Esophagus muscularis mucosa (tissue), 4 donors: ENCODE measurements at regions not wholly inside any gene's neighbourhood (a gene's known extent, or its start where the extent isn't known, plus 50 kb on each side); places are given as distances from the start of the nearest gene placed in this dataset.
"Not testable (repeated sequence)": the region's sequence is repeated elsewhere in the genome, so short reads cannot be mapped to it uniquely, and the experiment has no call there.

Experiments
- DNase-seq: peaks from one replicate; pipeline ENCODE4 v3.0.0-alpha.2; 2017; ENCODE audit errors: extremely low spot score
- H3K27ac ChIP-seq, 4 donors: fragments of 200-600 bp; sonication (generic); replicated peaks in 1 of 4; 1 replicate in 3 of 4; 2 replicates in 1 of 4; pipeline ENCODE4 v1.5.1; 2016 to 2019; ENCODE audit warnings: mild to moderate bottlenecking in 1 of 4
- H3K27me3 ChIP-seq, 4 donors: fragments of 200-600 bp; sonication (generic); one replicate each; pipeline versions ENCODE4 v1.5.1 to v1.6.0; 2016 to 2019
- H3K36me3 ChIP-seq, 4 donors: fragments of 200-600 bp; sonication (generic); one replicate each; pipeline ENCODE4 v1.5.1; 2016 to 2019
- H3K4me1 ChIP-seq, 4 donors: fragments of 200-600 bp; sonication (generic); one replicate each; pipeline ENCODE4 v1.5.1; 2016 to 2019
- H3K4me3 ChIP-seq, 4 donors: fragments of 200-600 bp; sonication (generic); 1 replicate in 2 of 4; 2 replicates in 2 of 4; pipeline ENCODE4 v1.5.1; 2016 to 2019; ENCODE audit warnings: mild to moderate bottlenecking in 4 of 4, moderate library complexity in 1 of 4
- H3K9me3 ChIP-seq, 4 donors: fragments of 200-600 bp; sonication (generic); 1 replicate in 3 of 4; 2 replicates in 1 of 4; pipeline ENCODE4 v1.5.1; 2016 to 2019
- CTCF ChIP-seq, 3 experiments: fragments of 200-600 bp in 2 of 3; fragments of 450-650 bp in 1 of 3; sonication (generic) in 2 of 3; IDR thresholded peaks; one replicate each; pipeline ENCODE4 v1.5.1; 2017 to 2019; ENCODE audit warnings: antibody characterized with exemption in 3 of 3, mild to moderate bottlenecking in 2 of 3, moderate library complexity in 1 of 3
- EP300 ChIP-seq: sonication (generic); formaldehyde crosslinking; IDR thresholded peaks from one replicate; pipeline ENCODE4 v1.6.1; 2017; ENCODE audit warnings: antibody characterized with exemption
- POLR2A ChIP-seq: fragments of 450-650 bp; IDR thresholded peaks from one replicate; pipeline ENCODE4 v1.6.1; 2017; ENCODE audit warnings: antibody characterized with exemption, moderate library complexity, mild to moderate bottlenecking, low read depth
- POLR2AphosphoS5 ChIP-seq, 2 donors: sonication (generic); formaldehyde crosslinking; IDR thresholded peaks; one replicate each; pipeline ENCODE4 v1.6.1; 2017; ENCODE audit warnings: antibody characterized with exemption in 2 of 2
- WGBS: methylation state at CpG from one replicate; pipeline ENCODE4 v1.1.5; 2018; 5-methylcytosine and 5-hydroxymethylcytosine counted together
- intact Hi-C: fragments of 100-400 bp; cut with DNase I; formaldehyde crosslinking; loops from one replicate; pipeline ENCODE4 v1.15.1; 2023

- H3K4me1 ChIP-seq, result no peaks in the 10 kb centered on the region
- intact Hi-C loops, result no loop called here
- TF ChIP-seq POLR2AphosphoS5 (IDR thresholded peaks at IDR 0.05), result no peak
- TF ChIP-seq POLR2A, result no peak
- no peak for TF ChIP-seq EP300
- TF ChIP-seq CTCF (IDR thresholded peaks at IDR 0.05), result no peak
- no peaks in the 10 kb centered on the region for H3K36me3 ChIP-seq
- no peaks in the 10 kb centered on the region for H3K27me3 ChIP-seq
- 57% methylated on average over 5 of the region's 5 CpGs for WGBS
- DNase-seq, result no peak
- H3K9me3 ChIP-seq, result no peaks in the 10 kb centered on the region
- H3K4me3 ChIP-seq, result no peak overlapping the region
- H3K27ac ChIP-seq, result no peak overlapping the region
Observed at GRCh38 chr6:8845690-8846089, 410.3 kb upstream of the SLC35B3 start.

DNA sequence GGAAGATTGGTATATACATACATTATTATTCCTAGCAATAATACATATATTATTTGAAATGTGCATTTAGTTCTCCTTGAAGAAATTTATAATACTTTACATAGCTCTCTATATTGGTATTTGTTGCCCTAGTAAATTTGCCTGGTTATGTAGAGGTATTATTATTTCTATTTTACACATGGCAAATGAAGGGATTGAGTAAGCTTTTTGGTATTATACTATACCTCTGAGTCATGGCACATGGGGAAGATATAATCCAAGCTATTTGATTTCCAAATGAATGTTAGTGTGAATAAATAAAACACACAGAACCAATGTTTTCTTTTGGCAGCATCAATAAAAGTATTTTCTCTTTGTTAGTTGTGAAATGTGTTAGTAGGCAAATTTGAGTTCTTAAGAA lies 409.6 kb upstream of the SLC35B3 start:
- intact Hi-C loops, result no loop called here
- H3K4me3 ChIP-seq, result no peak overlapping the region
- no peaks in the 10 kb centered on the region for H3K27me3 ChIP-seq
- no peaks in the 10 kb centered on the region for H3K36me3 ChIP-seq
- DNase-seq, result no peak
- no peaks in the 10 kb centered on the region for H3K9me3 ChIP-seq
- TF ChIP-seq POLR2AphosphoS5 (IDR thresholded peaks at IDR 0.05) (no peak), EP300 (no peak), POLR2A (no peak), CTCF (IDR thresholded peaks at IDR 0.05) (no peak)
- no peak overlapping the region for H3K27ac ChIP-seq
- no peaks in the 10 kb centered on the region for H3K4me1 ChIP-seq

- 75% methylated on average over 7 of the region's 7 CpGs for WGBS
- Histone ChIP-seq H3K9me3 (no peaks in the 10 kb centered on the region), H3K4me3 (no peak overlapping the region), H3K4me1 (no peaks in the 10 kb centered on the region), H3K27me3 (no peaks in the 10 kb centered on the region), H3K36me3 (no peaks in the 10 kb centered on the region), H3K27ac (no peak overlapping the region)
- no peak for DNase-seq
- intact Hi-C loops, result no loop called here
- no peak for TF ChIP-seq POLR2AphosphoS5 (IDR thresholded peaks at IDR 0.05)
Observed at GRCh38 chr6:8839626-8840025, 404.3 kb upstream of the SLC35B3 start.

- Histone ChIP-seq H3K4me1 (no peaks in the 10 kb centered on the region), H3K27ac (no peak overlapping the region), H3K4me3 (no peak overlapping the region), H3K36me3 (no peaks in the 10 kb centered on the region), H3K27me3 (no peaks in the 10 kb centered on the region), H3K9me3 (no peaks in the 10 kb centered on the region)
- intact Hi-C loops, result no loop called here
- WGBS, result 64% methylated on average over 2 of the region's 2 CpGs
- no peak for DNase-seq
- TF ChIP-seq CTCF (IDR thresholded peaks at IDR 0.05), result no peak
- no peak for TF ChIP-seq POLR2A
- no peak for TF ChIP-seq POLR2AphosphoS5 (IDR thresholded peaks at IDR 0.05)
- no peak for TF ChIP-seq EP300
Observed at GRCh38 chr6:8837343-8837742, 402.0 kb upstream of the SLC35B3 start.

GRCh38 chr6:8832695-8833094 lies 397.4 kb upstream of the SLC35B3 start:
- WGBS, result 99% methylated on average over 3 of the region's 3 CpGs
- H3K4me1 ChIP-seq, H3K27me3 ChIP-seq, intact Hi-C loops, DNase-seq, H3K36me3 ChIP-seq, H3K27ac ChIP-seq, H3K4me3 ChIP-seq, H3K9me3 ChIP-seq: not testable (repeated sequence)

GRCh38 chr6:8831366-8832152 lies 396.2 kb upstream of the SLC35B3 start:
- Histone ChIP-seq H3K27me3 (no peaks in the 10 kb centered on the region), H3K36me3 (no peaks in the 10 kb centered on the region), H3K27ac (no peak overlapping the region), H3K9me3 (no peaks in the 10 kb centered on the region), H3K4me3 (no peak overlapping the region), H3K4me1 (no peaks in the 10 kb centered on the region)
- WGBS, result 86% methylated on average over 11 of the region's 11 CpGs
- TF ChIP-seq POLR2A, result no peak
- TF ChIP-seq POLR2AphosphoS5 (IDR thresholded peaks at IDR 0.05), result no peak
- TF ChIP-seq EP300, result no peak
- TF ChIP-seq CTCF (IDR thresholded peaks at IDR 0.05), result no peak
- intact Hi-C loops, result no loop called here
- no peak for DNase-seq
